ENCODE measurements at regions not wholly inside any gene's neighbourhood (a gene's known extent, or its start where the extent isn't known, plus 50 kb on each side); places are given as distances from the start of the nearest gene placed in this dataset.

DNA sequence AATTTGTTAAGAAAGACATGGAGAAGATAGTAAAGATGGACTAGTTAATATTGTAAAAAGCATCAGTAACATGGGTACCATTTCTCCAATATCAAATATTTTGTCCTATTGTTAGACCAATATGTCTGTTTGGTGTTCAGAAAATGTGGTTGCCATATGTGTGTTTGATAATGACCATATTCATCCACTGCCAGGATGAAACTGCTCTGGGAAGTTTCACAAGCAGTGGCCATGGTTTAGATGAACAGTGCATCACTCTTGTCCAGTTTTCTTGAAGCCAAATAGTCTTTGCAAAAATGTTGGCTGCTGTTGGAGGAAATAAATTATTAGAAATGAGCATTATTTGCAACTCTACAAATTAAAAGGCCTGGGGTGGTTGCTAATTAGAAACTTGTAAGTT, 333.8 kb downstream of the NUF2 start:
- DNase-seq (ENCODE audit: low read depth, low spot score) = no peak

DNA sequence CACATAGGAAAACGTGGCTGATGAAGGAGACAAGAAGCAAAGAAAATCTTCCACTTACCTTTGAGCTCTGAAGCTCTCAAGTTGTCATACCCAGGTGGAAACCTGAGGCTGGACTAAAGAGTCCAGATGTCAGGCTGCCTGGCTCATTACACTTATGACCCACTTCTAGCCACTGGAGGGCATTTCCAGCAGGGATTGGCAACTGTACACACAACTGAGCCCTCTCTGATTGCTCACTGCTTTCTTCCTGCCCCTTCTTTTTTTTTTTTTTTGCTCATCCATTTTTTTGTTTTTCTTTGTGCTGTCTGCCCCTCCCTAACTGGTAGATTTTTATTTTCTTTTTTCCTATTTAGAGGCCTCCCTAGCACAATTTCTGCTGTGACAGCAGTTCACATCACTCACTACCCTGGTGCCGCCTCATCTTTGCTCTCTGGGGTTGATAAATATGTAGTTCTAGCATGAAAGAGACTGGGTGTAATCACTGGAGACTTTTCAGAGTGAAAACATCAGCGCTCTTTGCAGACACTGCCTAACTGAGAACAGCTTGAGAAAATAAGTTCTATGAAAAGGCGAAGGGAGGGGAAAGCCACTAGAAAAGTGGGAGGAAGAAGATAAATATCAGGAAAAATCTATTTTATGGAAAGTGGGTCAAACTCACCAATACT, 334.5 kb downstream of the NUF2 start:
- DNase-seq (ENCODE audit: low read depth, low spot score) = no peak

DNA sequence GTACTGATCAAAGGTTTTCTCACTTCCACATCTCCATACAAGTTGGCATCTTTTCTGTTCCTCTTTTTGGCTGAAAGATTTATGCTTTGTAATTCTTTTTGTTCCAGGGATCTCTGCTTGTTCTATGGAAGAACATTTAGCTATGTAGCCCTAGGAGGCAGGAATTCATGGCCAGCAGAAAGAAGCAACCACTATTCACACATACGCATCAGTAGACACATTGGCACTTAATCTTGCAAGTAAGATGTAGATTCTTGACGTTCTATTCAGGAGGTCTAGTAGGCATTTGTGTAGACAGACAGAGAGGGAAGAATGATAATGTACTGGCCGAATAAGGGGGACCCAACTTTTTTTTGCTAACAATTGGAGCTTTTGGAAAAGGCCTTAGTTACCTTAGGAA, 336.0 kb downstream of the NUF2 start:
- DNase-seq (ENCODE audit: low read depth, low spot score) = no peak

DNA sequence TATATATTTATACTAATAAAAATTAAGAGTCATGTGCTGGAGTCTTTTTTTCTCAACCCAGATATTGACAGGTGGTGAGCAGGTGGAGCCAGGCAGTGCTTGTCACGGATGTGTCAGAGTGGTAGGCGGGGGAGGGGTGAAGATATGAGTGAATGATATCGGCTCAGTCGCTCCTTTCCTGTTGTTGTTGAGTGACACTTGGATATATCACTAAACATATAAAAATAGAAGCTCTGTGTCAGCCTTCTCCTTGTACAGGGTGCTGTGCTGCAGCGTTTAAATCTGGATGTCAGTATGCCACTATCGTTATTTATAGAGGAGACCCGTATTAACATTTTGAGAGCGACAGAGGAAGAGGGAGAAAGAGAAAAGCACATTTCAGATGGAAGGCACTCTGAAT, 339.6 kb downstream of the NUF2 start:
- no peak for DNase-seq (ENCODE audit: low read depth, low spot score)

DNA sequence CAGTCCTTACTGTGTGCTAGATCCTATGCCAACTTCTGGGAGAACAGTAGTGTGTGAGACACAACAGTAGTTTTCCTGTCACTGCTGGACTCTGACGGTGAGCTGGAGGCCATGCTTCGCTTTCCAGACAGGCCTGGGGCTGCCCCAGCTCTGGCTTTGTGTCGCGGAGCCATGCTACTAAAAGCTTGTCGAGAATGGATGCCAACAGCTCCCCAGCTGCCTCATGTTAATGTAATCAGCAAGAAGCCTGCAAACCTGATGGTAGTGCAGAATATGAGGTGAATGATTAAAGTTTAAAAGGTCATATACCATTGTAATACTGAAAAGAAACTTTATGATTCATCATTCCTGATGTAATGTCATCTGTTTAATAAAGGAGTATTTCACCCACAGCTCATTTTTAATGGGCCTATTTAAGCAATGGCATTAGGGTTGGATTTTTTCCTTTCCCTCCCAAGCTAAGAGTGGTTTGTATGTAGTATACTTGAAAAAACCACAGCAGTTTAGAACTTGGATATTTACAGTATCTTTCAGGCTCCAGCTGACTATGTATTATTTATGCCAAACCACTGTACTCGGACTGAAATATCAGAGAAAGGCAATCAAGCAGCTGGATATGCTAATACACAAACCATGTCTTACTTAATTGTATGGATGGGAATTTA, 343.0 kb downstream of the NUF2 start:
- no peak for DNase-seq (ENCODE audit: low read depth, low spot score)

DNA sequence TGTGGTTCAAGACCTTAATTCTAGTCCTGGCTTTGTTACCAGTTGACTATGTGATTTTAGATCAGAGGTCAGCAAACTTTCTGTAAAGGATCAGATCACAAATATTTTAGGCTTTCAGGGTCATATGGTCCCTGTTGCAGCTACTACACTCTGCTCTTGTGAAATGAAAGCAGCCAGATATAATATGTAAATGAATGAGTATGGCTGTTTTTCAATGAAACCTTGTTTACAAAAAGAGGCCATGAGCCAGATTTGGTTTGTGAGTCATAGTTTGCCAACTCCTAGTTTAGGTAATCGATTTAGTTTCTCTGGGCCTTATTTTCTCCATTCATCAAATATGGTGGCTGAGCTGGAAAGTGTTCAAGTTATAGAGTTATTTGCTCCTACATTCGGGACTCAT, 346.7 kb downstream of the NUF2 start:
- DNase-seq (ENCODE audit: low read depth, low spot score) = no peak

DNA sequence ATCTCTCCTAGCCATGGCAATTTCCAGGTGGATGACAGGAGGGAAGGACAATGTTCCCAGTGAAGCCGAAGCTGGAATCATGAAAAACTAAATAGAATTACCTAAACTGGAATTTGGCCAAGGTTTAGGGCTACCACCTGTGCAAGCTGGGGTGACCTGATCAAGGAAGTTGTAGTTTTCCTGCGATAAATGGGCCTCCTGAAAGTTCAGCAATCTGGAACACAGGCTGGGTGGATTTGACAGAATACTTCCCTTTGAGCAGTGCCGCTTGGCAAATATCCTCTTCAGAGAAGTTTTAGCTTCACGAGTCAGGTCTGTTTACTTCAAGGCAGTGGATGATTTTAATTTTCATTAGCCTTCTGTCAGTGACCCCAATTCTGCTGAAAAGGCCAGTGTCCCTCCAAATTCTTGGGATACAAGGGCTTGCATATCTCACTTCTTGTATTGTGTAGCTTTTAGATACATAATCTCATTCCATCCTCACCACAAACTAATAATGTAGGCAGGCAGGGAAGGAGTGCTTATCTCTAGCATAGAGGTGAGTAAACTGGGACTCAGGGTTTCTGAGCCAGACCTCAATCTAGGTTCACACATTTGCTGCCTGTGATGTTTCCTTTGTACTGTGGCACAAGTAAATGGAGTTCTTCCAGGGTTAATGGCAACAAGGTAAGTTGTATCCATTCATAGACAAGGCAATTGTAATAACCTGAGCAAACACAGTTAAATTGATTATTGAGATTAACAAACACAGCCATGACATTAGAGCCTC, 349.4 kb downstream of the NUF2 start:
- no peak for DNase-seq (ENCODE audit: low read depth, low spot score)

DNA sequence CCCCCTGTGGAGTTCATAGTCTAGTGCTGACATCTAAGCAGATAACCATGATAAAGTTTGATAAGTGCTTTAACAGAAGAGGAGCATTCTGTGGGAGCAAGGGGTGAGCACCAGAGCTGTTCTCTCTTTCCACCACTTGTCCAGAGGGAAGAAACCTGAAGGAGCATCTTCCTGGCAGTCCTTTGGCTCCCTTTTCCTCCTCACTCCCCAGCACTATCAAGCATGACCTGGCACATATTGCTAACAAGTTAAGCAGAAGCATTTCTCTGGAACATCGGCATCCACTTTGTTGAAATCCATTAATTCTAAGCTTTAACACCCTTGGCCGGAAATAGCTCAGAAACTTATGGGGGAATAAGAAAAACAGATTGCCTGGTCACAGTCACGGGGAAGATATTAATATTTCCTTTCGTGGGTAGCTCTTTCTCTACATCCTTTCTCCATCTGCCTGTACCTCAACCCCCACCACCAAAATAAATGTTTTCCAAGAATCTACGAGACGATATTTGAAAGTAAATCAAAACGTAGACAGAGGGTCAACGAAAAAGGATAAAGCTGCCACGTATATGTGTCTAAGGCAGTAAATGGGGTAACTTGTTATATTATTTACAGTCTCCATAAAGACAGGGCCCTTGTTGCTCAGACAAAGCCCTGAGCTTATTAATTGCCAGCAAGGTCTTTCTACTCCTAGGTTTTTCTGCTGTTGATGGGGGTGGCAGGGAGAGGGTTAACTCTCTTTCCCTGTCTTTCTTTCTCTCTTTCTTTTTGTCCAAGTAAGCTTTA, 351.4 kb downstream of the NUF2 start:
- no peak for DNase-seq (ENCODE audit: low read depth, low spot score)

DNA sequence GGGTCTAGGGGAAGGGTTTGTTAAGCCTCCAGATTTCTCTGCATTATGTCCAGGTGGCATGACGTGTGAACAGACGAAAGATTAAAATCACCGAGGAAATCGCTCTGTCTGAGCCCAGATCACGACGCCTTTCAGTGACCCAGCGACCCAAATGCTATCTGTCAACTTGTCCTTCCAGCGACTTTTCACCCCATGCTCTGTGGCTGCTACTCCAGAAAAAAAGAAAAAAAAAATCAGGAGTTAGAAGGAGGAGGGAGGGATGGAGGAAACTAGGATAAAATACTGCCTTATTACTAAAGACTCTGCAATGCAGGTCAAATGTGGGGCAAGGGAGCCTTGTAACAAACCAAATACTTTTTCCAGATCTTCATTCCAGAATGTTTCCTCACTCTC, 352.0 kb downstream of the NUF2 start:
- no peak for DNase-seq (ENCODE audit: low read depth, low spot score)

DNA sequence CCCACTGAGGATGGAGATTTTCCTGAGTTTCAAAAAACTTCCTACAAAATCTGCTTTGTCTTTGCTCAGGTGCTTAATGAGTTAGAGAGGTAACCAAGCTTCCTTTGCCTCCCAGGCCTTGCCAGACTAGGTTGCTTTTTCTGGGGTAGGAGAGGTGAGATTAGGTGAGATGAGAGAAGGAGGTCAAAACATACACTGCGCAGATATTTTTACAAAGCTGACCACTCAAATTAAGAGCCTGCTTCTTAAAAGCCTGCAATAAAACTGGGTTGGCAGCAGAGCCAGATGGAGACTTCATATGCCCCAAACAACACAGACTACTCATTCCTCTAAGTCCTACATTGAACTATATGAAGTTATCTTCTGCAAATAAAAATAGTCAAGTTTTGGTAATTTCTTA, 352.5 kb downstream of the NUF2 start:
- no peak for DNase-seq (ENCODE audit: low read depth, low spot score)

DNA sequence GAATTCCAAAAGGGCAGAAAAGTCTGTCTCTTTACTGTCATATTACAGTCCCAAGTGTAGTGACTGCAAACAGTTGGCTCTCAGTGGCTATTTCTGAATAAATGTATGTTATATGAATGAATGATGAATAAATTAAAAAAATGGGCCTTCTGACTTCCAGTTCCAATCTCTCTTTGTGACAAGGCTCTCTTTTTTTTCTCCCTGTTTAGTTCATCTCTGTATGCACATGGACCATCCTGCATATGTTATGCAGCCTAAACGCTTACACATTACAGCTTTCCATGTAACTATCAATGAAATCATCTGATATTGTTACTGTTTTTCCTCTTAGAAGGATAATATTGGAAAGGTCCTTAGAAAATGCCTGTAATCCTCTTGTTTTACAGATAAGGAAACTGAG, 363.0 kb downstream of the NUF2 start:
- no peak for DNase-seq (ENCODE audit: low read depth, low spot score)

- DNase-seq (ENCODE audit: low read depth, low spot score) = no peak
Observed at GRCh38 chr1:163692266-163692665, 370.5 kb downstream of the NUF2 start.

- DNase-seq (ENCODE audit: low read depth, low spot score) = no peak
Observed at GRCh38 chr1:163697137-163697536, 375.4 kb downstream of the NUF2 start.

GRCh38 chr1:163701783-163702374, 380.1 kb downstream of the NUF2 start:
- no peak for DNase-seq (ENCODE audit: low read depth, low spot score)

GRCh38 chr1:163703794-163704193, 382.0 kb downstream of the NUF2 start:
- no peak for DNase-seq (ENCODE audit: low read depth, low spot score)

GRCh38 chr1:163706915-163707314, 385.2 kb downstream of the NUF2 start:
- DNase-seq (ENCODE audit: low read depth, low spot score) = no peak

DNA sequence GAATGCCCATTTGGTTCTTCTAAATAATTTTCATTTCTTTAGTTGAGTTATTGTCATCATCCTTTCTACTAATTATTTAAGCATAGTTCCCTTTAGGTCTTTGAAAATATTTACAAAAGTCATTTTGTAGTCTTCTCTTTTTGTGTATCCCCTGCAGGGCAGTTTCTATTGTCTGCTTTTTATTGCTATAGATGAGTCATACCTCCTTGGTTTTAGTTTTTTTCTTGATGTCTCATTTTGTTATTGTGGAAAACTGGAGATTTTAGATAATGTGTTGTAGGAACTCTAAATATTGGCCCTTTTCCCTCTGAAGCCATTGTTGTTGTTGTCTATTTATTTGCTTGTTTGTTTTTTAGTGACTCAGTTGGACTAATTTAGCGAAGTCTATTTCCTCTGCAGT, 387.9 kb downstream of the NUF2 start:
- DNase-seq (ENCODE audit: low read depth, low spot score) = no peak

- no peak for DNase-seq (ENCODE audit: low read depth, low spot score)
Observed at GRCh38 chr1:163712321-163712720, 390.6 kb downstream of the NUF2 start.

DNA sequence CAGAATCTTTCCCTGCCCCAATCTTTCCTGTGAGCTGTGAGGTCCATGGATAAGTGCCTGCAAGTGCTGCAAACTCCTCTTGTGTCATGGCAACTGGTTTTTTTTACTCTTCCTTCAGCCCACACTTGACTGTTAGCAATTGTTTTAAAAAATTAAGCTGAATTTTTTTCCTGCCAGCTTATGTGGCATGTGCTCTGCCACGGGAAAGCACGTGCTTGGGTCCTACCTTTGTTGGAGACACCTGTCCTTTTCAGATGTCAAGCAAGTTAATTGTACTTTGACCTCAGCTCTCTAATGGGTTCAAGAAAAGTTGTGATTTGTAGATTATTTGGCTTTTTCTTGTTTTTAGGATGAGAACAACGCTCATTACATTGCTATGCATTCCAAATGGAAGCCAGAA, 398.5 kb downstream of the NUF2 start:
- DNase-seq (ENCODE audit: low read depth, low spot score) = no peak

DNA sequence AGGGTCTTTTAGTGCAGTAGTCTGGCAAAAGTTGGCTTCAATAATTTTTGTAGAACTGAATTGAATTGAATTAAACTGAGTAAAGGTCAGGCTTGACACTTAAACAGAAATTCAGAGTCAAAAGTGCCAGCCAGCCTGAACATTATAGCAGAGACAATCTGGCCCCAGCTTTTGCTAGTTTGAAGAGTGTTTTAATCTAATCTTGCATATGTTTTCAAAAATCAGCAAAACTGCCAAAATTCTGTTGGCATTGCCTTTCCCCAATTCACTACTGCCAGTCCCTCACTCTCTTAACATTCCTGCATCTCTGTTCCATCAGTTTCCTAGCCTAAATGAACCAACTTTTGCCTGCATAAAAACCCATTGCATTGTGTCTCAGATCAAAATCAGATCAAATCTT, 403.8 kb downstream of the NUF2 start:
- no peak for DNase-seq (ENCODE audit: low read depth, low spot score)

- no peak for DNase-seq (ENCODE audit: low read depth, low spot score)
Observed at GRCh38 chr1:163730411-163730821, 408.7 kb downstream of the NUF2 start.

DNA sequence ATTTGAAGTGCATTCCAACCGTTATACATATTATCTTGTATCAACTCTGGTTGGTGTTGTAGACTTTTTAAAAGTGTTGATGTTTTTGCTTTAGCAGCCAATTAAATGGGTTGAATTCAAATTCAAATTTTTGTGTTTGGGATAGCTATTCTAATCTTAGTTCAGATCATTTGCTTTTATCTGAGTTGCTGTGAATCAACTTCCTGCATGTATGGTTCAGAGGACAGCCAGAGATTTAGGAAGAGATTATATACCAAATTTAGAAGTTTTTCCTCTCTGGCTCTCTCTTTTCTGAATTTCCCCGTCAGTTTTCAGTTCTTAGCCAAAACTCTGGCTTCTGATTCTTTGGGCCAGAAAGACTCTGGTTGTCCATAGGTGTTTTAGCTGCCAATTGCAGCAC, 415.5 kb downstream of the NUF2 start:
- no peak for DNase-seq (ENCODE audit: low read depth, low spot score)

Measured in smooth muscle cell of the brain vasculature (primary cell).